Right kidney (tissue), 1 donor: ENCODE measurements at regions not wholly inside any gene's neighbourhood (a gene's known extent, or its start where the extent isn't known, plus 50 kb on each side); places are given as distances from the start of the nearest gene placed in this dataset.

Experiments
- DNase-seq: peaks from one replicate; pipeline ENCODE4 v3.0.0-alpha.2; 2016

DNA sequence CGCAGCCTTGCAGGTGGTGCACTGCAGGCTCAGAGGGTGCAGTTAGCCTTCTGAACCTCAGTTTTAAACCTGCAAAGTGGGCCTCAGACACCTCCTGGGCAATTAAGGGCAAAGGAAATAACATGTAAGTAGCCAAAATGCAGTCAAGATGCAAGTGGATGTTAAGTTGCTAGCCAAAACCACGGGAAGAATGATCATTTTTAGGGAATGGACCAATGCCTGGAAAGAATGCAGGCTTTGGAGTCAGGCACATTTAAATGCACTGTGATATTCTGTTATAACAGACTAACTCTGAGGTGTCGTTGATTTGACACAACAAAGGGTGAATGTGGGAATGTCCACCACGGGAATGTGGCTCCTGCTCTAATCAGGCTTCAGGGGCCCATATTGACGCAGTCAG, 57.9 kb upstream of the PTGFRN start:
- DNase-seq: no peak

DNA sequence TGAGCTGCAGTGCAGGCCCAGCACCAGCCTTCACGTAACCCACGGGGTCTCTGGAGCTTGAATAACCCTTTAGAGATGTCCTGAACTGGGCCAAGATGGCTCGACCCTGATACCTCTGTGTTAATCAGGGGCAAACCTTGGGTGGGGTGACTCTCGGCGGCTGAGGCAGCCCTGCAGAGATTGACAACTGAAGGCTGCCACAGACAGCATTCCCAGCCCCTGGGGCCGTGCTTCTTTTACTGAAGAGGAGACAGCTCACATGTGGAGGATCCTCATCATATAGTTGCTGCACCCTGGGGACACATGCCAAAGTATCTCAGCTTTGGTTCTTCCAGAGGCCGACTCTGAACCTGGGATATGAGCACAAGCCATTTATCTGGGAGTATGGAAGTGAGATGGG, 57.3 kb upstream of the PTGFRN start:
- no peak for DNase-seq

DNA sequence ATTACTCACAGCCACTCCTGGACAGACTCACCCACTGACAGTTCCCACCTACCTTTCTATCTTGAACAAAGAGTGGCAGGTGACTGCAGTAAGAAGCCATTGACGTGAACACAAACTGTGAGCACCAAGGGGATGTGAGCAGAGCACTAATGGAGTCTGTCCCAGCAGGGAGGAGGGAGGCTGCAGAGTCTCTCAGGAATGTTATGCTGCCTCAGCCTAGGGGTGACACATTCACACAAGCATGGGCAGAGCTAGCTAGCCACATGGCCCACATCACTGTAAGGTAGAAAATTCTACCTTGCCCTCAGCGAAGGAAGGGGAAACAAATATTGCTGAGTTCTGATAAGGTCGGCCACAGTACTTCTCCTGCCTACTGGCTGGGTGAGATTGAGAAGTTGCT, 56.8 kb upstream of the PTGFRN start:
- no peak for DNase-seq

DNA sequence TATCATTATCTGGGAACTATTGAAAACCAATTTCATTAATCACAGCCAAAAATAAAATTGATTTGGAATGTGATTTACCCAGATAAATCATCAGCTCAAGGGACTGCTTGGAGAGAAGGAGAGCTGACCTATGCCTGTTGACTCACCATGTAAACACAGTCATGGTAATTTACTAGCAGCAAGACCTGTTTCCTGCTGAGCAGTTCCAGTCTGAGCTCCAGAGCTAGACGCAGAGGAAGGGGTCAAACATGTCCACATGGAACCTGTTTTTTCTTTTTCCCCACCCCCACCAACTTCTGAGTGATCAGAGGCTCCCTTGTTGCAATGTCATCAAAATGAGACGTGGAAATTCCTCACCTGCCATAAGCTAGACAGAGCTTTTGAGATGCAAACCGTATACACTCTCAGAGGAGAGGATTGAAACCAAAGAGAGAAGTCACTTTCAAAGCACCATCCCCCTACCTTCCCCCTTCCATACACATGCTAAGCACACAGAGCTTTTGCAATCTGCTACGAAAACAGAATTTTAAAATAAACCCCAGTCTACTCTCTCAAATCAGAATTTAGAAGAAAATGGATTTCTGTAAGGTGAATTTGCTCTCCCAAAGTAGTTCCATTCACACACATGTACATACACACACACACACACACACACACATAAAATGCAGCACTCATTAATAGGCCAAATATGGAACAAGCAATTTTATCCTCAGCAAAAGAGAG, 55.9 kb upstream of the PTGFRN start:
- peak; percentile 56 for DNase-seq

DNA sequence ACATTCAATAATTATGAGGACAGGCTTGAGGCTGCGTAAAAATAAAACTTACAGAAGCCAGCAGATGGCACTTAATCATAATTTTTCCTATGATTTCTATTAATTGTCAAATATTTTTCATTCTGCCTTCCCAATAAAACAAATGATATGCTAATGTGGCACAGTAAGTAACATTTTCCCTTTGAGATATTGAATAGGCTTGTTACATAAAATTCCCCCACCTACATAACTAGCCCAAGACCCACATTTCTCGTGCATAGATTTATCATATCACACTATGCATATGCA, 55.4 kb upstream of the PTGFRN start:
- no peak for DNase-seq

DNA sequence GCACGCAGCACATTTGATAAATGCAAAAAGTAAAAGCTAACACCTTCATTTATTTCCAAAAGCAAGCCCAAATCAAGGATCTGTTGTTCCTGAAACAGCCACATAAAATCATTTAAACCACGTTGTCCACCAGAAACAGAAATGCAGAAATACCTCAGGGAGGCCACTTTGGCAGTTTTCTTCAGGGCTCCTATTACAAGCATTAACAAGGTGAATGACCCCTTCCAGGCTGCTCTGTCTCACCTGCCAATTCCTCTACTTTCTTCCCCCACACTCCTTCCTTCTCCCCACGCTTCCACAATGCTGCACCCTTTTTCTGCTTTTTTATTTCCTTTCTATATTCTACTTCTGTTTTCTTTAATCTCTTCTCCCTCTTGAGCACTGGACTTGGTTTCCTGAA, 55.0 kb upstream of the PTGFRN start:
- DNase-seq: no peak

DNA sequence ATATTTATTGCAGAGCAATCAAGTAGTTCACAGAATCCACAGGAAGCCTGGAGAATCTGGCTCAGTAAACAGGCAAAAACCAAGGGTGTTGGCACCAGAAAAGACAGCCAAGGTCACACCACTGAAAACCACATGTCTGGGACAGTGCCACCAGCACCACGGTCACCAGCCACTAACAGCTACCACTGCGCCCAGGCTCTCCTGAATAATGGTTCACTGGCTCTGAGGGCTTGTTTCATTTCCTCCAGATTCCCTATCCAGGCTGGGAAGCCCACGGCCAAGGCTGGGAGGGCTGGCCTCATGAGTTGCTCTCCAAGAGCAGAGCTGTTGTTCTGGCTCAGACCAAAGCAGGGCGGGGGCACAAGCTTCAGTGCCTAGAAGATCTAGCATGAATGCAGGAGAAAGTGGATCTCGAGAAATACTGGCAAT, 54.5 kb upstream of the PTGFRN start:
- peak; percentile 31 for DNase-seq

DNA sequence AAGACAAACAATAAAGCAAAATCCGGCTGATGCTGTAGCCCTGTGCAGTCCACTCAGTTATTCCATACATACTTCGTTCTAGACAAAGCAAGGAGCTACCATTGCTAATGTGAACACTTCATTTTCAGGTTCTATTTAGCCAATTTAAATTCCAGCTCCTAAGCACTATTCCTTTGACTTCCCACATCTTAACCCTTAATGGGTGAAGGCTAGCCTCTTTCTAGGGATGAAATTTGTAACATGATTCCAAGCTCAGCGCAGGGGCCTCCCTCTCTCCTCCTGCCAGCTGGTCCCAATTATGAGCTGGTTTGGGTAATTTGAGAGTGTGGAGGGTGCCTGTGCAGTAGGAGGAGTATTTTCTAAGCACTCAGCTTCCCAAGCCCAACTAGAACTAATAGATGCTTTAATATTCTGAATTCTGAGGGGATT, 53.9 kb upstream of the PTGFRN start:
- DNase-seq: peak; percentile 47

DNA sequence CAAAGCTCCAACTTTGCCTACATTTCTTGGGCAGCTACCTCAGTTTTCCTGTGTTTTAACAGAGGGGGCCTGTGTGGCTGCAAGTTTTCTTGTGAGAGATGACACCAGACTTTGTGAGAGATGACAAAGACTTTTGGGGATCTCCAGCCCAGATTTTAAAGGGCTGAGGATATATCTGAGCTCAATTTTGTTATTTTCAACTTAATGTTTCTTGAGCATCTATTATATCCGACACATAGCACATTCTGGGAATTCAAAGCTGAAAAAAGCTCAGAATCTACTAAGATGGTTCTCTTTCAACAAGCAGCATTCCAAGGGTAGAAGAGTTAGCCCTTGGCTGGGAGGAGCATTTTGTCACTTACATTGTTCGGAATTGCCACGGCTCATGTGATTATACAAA, 53.4 kb upstream of the PTGFRN start:
- no peak for DNase-seq

DNA sequence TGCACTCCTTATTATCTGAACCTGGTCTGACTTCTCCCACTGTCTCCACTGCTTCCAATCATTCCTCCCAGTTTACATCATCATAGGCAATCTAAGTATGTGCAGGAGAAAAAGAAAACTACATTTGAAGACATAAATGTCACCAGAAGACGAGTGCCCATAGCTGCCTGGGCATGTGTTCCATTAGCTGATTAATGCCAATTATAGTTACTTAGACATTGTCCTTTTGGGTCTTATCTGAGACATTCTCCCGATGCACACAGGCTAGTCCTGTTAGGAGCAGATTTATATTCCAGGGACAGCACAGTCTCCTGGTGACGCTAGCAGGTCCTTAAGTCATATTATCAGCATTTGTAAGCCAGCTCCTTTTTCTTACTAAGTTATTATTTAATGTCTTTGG, 52.6 kb upstream of the PTGFRN start:
- DNase-seq: no peak
